NCI-H146 (cell line): ENCODE measurements at regions not wholly inside any gene's neighbourhood (a gene's known extent, or its start where the extent isn't known, plus 50 kb on each side); places are given as distances from the start of the nearest gene placed in this dataset.

Experiments
- DNase-seq: peaks from one replicate; lab custom pipeline; 2025; lab: John Stamatoyannopoulos, UW

- DNase-seq: no peak
Measured at GRCh38 chr5:8907168-8907868, 638.6 kb downstream of the SEMA5A start.

GRCh38 chr5:8908055-8908683 lies 637.7 kb downstream of the SEMA5A start:
- DNase-seq: no peak

- DNase-seq: no peak
Measured at GRCh38 chr5:8912106-8912505, 633.8 kb downstream of the SEMA5A start.

GRCh38 chr5:8913522-8913921 lies 632.4 kb downstream of the SEMA5A start:
- no peak for DNase-seq

GRCh38 chr5:8919096-8919495 lies 626.8 kb downstream of the SEMA5A start:
- DNase-seq: no peak

- DNase-seq: no peak
Measured at GRCh38 chr5:8923526-8923925, 622.3 kb downstream of the SEMA5A start.

GRCh38 chr5:8924054-8924793 lies 621.7 kb downstream of the SEMA5A start:
- no peak for DNase-seq

GRCh38 chr5:8930021-8930420 lies 615.9 kb downstream of the SEMA5A start:
- no peak for DNase-seq

GRCh38 chr5:8934455-8934854 lies 611.4 kb downstream of the SEMA5A start:
- no peak for DNase-seq

GRCh38 chr5:8940934-8941333 lies 604.9 kb downstream of the SEMA5A start:
- no peak for DNase-seq

GRCh38 chr5:8943301-8943700 lies 602.6 kb downstream of the SEMA5A start:
- DNase-seq: no peak

GRCh38 chr5:8944005-8944404 lies 601.9 kb downstream of the SEMA5A start:
- DNase-seq: no peak

- DNase-seq: no peak
Measured at GRCh38 chr5:8945972-8946371, 599.9 kb downstream of the SEMA5A start.

- no peak for DNase-seq
Measured at GRCh38 chr5:8949908-8950307, 596.0 kb downstream of the SEMA5A start.

GRCh38 chr5:8952147-8952546 lies 593.7 kb downstream of the SEMA5A start:
- no peak for DNase-seq

- no peak for DNase-seq
Measured at GRCh38 chr5:8953016-8953415, 592.9 kb downstream of the SEMA5A start.

- DNase-seq: no peak
Measured at GRCh38 chr5:8953911-8954438, 591.9 kb downstream of the SEMA5A start.

GRCh38 chr5:8954801-8955200 lies 591.1 kb downstream of the SEMA5A start:
- DNase-seq: no peak

GRCh38 chr5:8956659-8957058 lies 589.2 kb downstream of the SEMA5A start:
- DNase-seq: no peak

- DNase-seq: no peak
Measured at GRCh38 chr5:8958602-8959001, 587.3 kb downstream of the SEMA5A start.

GRCh38 chr5:8961219-8961618 lies 584.7 kb downstream of the SEMA5A start:
- DNase-seq: no peak

GRCh38 chr5:8961956-8962355 lies 583.9 kb downstream of the SEMA5A start:
- no peak for DNase-seq

- DNase-seq: no peak
Measured at GRCh38 chr5:8981016-8981415, 564.9 kb downstream of the SEMA5A start.
